ENCODE measurements at regions not wholly inside any gene's neighbourhood (a gene's known extent, or its start where the extent isn't known, plus 50 kb on each side); places are given as distances from the start of the nearest gene placed in this dataset.

DNA sequence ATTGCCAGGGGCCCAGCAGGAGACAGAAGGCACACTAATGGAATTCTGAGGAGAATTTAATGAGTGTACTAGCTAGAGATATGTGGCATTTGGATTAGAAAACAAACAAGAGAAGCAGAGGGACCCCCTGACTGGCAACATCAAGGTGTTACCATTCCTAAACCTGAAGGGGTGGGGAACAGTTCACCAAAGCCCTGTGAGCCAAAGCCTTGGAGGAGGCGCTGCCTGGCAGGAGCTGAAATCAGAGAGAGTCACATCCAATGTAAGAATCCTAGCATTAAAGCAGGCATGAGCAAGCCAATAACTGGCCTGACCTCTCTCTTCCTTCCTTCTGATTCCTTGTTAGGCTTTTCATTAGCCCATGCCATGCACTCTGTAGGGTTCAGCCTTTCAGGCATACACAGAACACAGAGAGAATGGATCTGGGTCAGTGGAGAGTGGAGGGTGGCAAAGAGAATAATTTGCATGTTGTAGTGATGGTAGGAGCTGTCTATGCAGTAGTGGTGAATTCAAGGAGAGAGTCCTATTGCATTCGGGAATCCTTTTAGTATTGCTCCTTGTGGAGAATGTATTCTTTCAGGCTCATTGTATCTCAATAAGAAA is 367.2 kb upstream of the MAN1A1 start:
- WGBS, 2 donors, result 86 to 88% methylated on average over 2 of the region's 2 CpGs
- no peak for DNase-seq (ENCODE audit: low spot score in 2 of 2)
- no peak overlapping the region for H3K4me3 ChIP-seq (ENCODE audit: low read depth, poor library complexity, severe bottlenecking)
- TF ChIP-seq POLR2A (IDR thresholded peaks at IDR 0.05) (no peak), CTCF (IDR thresholded peaks at IDR 0.05) (no peak)
- intact Hi-C loops (cut with DNase I; ENCODE audit: low total_unique reads), result no loop called here

DNA sequence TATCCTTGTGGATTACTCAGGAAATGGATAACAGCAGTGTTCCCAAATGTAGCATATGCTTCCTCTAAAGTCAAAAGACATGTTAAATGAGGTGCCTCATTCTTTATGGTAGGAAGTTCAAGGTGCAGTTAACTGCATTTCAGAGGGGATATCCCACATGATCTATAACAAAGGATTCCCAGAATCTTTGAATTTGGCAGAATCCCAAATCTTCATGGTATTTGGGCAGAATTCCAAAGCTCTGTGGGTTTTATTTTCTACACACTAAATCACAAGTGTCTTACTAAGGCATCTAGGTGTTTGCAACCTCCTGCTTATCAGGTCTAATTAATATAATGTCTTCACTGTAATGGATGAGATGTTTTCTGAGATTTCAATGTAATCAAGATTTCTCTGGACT is 364.3 kb upstream of the MAN1A1 start:
- TF ChIP-seq CTCF (IDR thresholded peaks at IDR 0.05), result no peak
- no peak for TF ChIP-seq POLR2A (IDR thresholded peaks at IDR 0.05)
- intact Hi-C loops (cut with DNase I; ENCODE audit: low total_unique reads), result no loop called here
- DNase-seq (ENCODE audit: low spot score in 2 of 2), result no peak
- H3K4me3 ChIP-seq (ENCODE audit: low read depth, poor library complexity, severe bottlenecking), result no peak overlapping the region

- TF ChIP-seq CTCF (IDR thresholded peaks at IDR 0.05) (no peak), POLR2A (IDR thresholded peaks at IDR 0.05) (no peak)
- no peak overlapping the region for H3K4me3 ChIP-seq (ENCODE audit: low read depth, poor library complexity, severe bottlenecking)
- 62 to 88% methylated on average over 1 of the region's 1 CpG for WGBS, 2 donors
- intact Hi-C loops (cut with DNase I; ENCODE audit: low total_unique reads), result no loop called here
- no peak for DNase-seq (ENCODE audit: low spot score in 2 of 2)
Observed at GRCh38 chr6:119686644-119687043, 337.1 kb upstream of the MAN1A1 start.

DNA sequence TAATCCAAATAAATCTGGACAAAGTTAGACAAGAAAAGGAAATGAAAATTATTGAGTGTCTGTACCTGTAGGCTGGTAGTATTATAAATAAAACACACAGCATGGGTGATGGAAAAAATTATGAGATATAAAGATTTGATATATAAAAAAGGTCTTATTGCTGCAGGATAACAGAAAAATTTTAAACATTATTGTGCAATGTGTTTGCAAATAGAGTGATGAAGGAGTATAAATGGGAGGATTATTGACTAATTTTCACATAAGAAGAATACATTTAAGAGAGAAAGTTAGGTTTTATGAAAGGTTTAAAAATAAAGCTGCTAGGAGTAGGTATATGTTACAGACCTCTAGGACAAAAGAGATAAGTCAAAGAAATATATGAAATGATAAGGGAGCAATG is 336.7 kb upstream of the MAN1A1 start:
- H3K4me3 ChIP-seq (ENCODE audit: low read depth, poor library complexity, severe bottlenecking), result no peak overlapping the region
- intact Hi-C loops (cut with DNase I; ENCODE audit: low total_unique reads), result no loop called here
- no peak for DNase-seq (ENCODE audit: low spot score in 2 of 2)
- TF ChIP-seq POLR2A (IDR thresholded peaks at IDR 0.05), result no peak
- TF ChIP-seq CTCF (IDR thresholded peaks at IDR 0.05), result no peak

GRCh38 chr6:119683671-119684070 is 334.1 kb upstream of the MAN1A1 start:
- H3K4me3 ChIP-seq (ENCODE audit: low read depth, poor library complexity, severe bottlenecking), result no peak overlapping the region
- 88 to 96% methylated on average over 2 of the region's 2 CpGs for WGBS, 2 donors
- no peak for DNase-seq (ENCODE audit: low spot score in 2 of 2)
- intact Hi-C loops (cut with DNase I; ENCODE audit: low total_unique reads), result no loop called here
- TF ChIP-seq POLR2A (IDR thresholded peaks at IDR 0.05) (no peak), CTCF (IDR thresholded peaks at IDR 0.05) (no peak)

- H3K4me3 ChIP-seq (ENCODE audit: low read depth, poor library complexity, severe bottlenecking), result no peak overlapping the region
- WGBS, 2 donors, result 60 to 69% methylated on average over 2 of the region's 2 CpGs
- DNase-seq (ENCODE audit: low spot score in 2 of 2), result no peak
- TF ChIP-seq CTCF (IDR thresholded peaks at IDR 0.05) (no peak), POLR2A (IDR thresholded peaks at IDR 0.05) (no peak)
- intact Hi-C loops (cut with DNase I; ENCODE audit: low total_unique reads), result no loop called here
Observed at GRCh38 chr6:119683031-119683430, 333.5 kb upstream of the MAN1A1 start.

Data from lower leg skin (tissue), 4 donors.